WTC11 (cell line): ENCODE measurements at regions not wholly inside any gene's neighbourhood (a gene's known extent, or its start where the extent isn't known, plus 50 kb on each side); places are given as distances from the start of the nearest gene placed in this dataset.

Source experiments
- ATAC-seq: fragments of 200-7000 bp; cut with Tn5 transposase; 2 replicates; pipeline ENCODE4 v1.10.0; 2021; ENCODE audit warnings: mild to moderate bottlenecking, moderate library complexity
- CTCF ChIA-PET: fragments of 300-600 bp; sonication (Branson Sonifier 250); formaldehyde crosslinking; loops from one replicate; lab custom pipeline; 2021; ENCODE audit warnings: antibody characterized with exemption; lab: Charles Lee
- POLR2A ChIA-PET: fragments of 350-600 bp; sonication (Branson Sonifier 250); formaldehyde crosslinking; loops from one replicate; lab custom pipeline; 2021; ENCODE audit warnings: antibody characterized with exemption; lab: Charles Lee
- DNase-seq: peaks from one replicate; pipeline ENCODE4 v3.0.0; 2021; ENCODE audit warnings: low spot score
- H3K27ac Mint-ChIP-seq: 2 replicates; pipeline ENCODE4 v1.8.0; 2021; ENCODE audit warnings: mixed read lengths
- H3K27me3 Mint-ChIP-seq: 2 replicates; pipeline ENCODE4 v1.8.0; 2021; ENCODE audit warnings: low read depth, mild to moderate bottlenecking, moderate library complexity, mixed read lengths
- H3K36me3 Mint-ChIP-seq: 2 replicates; pipeline ENCODE4 v1.8.0; 2021; ENCODE audit warnings: mixed read lengths
- H3K4me1 Mint-ChIP-seq: 2 replicates; pipeline ENCODE4 v1.8.0; 2022; ENCODE audit warnings: mixed read lengths
- H3K4me3 Mint-ChIP-seq: 2 replicates; pipeline ENCODE4 v1.8.0; 2021; ENCODE audit warnings: mild to moderate bottlenecking, moderate library complexity, mixed read lengths
- H3K9me3 Mint-ChIP-seq: 2 replicates; pipeline ENCODE4 v1.8.0; 2021; ENCODE audit warnings: mixed read lengths
- ATF6 ChIP-seq: sonication (generic); formaldehyde crosslinking; IDR thresholded peaks from 2 replicates; pipeline ENCODE4 v1.8.1; 2023; ENCODE audit warnings: mild to moderate bottlenecking, missing genetic modification reagents
- CBFB ChIP-seq: sonication (generic); formaldehyde crosslinking; IDR thresholded peaks from 2 replicates; pipeline ENCODE4 v1.8.1; 2022; ENCODE audit warnings: mild to moderate bottlenecking, low read depth, missing genetic modification reagents
- E2F5 ChIP-seq: sonication (generic); formaldehyde crosslinking; IDR thresholded peaks from 2 replicates; pipeline ENCODE4 v1.8.1; 2022; ENCODE audit warnings: mild to moderate bottlenecking, moderate library complexity, missing genetic modification reagents
- FOXK1 ChIP-seq: sonication (generic); formaldehyde crosslinking; IDR thresholded peaks from 2 replicates; pipeline ENCODE4 v1.8.0; 2022; ENCODE audit warnings: mild to moderate bottlenecking, moderate library complexity, missing genetic modification reagents
- IRF1 ChIP-seq: sonication (generic); formaldehyde crosslinking; IDR thresholded peaks from 2 replicates; pipeline ENCODE4 v1.8.0; 2023; ENCODE audit warnings: missing genetic modification reagents
- IRF2 ChIP-seq: sonication (generic); formaldehyde crosslinking; IDR thresholded peaks from 2 replicates; pipeline ENCODE4 v1.8.0; 2022; ENCODE audit warnings: low read depth, missing genetic modification reagents, borderline replicate concordance
- JAZF1 ChIP-seq: fragments of 250-450 bp; sonication (Bioruptor Pico); IDR thresholded peaks from 2 replicates; pipeline ENCODE4 v1.9.0; 2021; ENCODE audit warnings: moderate library complexity, mild to moderate bottlenecking, inconsistent platforms
- MXD4 ChIP-seq: fragments of 250-450 bp; sonication (Bioruptor Pico); IDR thresholded peaks from 2 replicates; pipeline ENCODE4 v1.8.0; 2021; ENCODE audit warnings: mild to moderate bottlenecking, moderate library complexity, borderline replicate concordance
- MYBL2 ChIP-seq: sonication (generic); formaldehyde crosslinking; IDR thresholded peaks from 2 replicates; pipeline ENCODE4 v1.8.1; 2023; ENCODE audit warnings: mild to moderate bottlenecking, moderate library complexity, missing genetic modification reagents
- NR3C1 ChIP-seq: sonication (generic); formaldehyde crosslinking; conservative IDR thresholded peaks from 2 replicates; pipeline ENCODE4 v1.8.1; 2023; ENCODE audit warnings: low read depth, mild to moderate bottlenecking, missing genetic modification reagents
- TEAD1 ChIP-seq: sonication (generic); formaldehyde crosslinking; IDR thresholded peaks from 2 replicates; pipeline ENCODE4 v1.8.0; 2022; ENCODE audit warnings: mild to moderate bottlenecking, missing genetic modification reagents
- TP53 ChIP-seq: sonication (generic); formaldehyde crosslinking; IDR thresholded peaks from 2 replicates; pipeline ENCODE4 v1.8.1; 2023; ENCODE audit warnings: mild to moderate bottlenecking, missing genetic modification reagents
- ZBTB21 ChIP-seq: sonication (generic); formaldehyde crosslinking; IDR thresholded peaks from 2 replicates; pipeline ENCODE4 v1.8.1; 2023; ENCODE audit warnings: mild to moderate bottlenecking, missing genetic modification reagents, borderline replicate concordance
- ZBTB43 ChIP-seq: sonication (generic); formaldehyde crosslinking; IDR thresholded peaks from 2 replicates; pipeline ENCODE4 v1.8.1; 2023; ENCODE audit warnings: mild to moderate bottlenecking, missing genetic modification reagents
- ZNF263 ChIP-seq: sonication (generic); formaldehyde crosslinking; IDR thresholded peaks from 2 replicates; pipeline ENCODE4 v1.8.1; 2022; ENCODE audit warnings: low read depth, mild to moderate bottlenecking, moderate library complexity, missing genetic modification reagents
- ZNF317 ChIP-seq: sonication (generic); formaldehyde crosslinking; IDR thresholded peaks from 2 replicates; pipeline ENCODE4 v1.8.1; 2023; ENCODE audit warnings: low read depth, mild to moderate bottlenecking, moderate library complexity, missing genetic modification reagents, borderline replicate concordance
- ZNF396 ChIP-seq: fragments of 250-450 bp; sonication (Bioruptor Pico); IDR thresholded peaks from 2 replicates; pipeline ENCODE4 v1.8.0; 2021; ENCODE audit warnings: mild to moderate bottlenecking, moderate library complexity, borderline replicate concordance
- ZNF416 ChIP-seq: fragments of 250-450 bp; sonication (Bioruptor Pico); IDR thresholded peaks from 2 replicates; pipeline ENCODE4 v1.9.0; 2021; ENCODE audit warnings: mild to moderate bottlenecking, inconsistent platforms
- ZNF532 ChIP-seq: fragments of 250-450 bp; sonication (Bioruptor Pico); IDR thresholded peaks from 2 replicates; pipeline ENCODE4 v1.9.0; 2021; ENCODE audit warnings: mild to moderate bottlenecking, borderline replicate concordance
- ZNF671 ChIP-seq: fragments of 250-450 bp; sonication (Bioruptor Pico); IDR thresholded peaks from 2 replicates; pipeline ENCODE4 v1.8.0; 2021; ENCODE audit warnings: mild to moderate bottlenecking

GRCh38 chr18:42281851-42282250 lies 326.8 kb downstream of the PIK3C3 start (continued):
- TF ChIP-seq ZNF532 (CRISPR knock-in tag) (no peak), FOXK1 (CRISPR knock-in tag) (no peak), MXD4 (CRISPR knock-in tag) (no peak)

GRCh38 chr18:42287047-42287446 lies 332.0 kb downstream of the PIK3C3 start:
- no peak for ATAC-seq
- no peak overlapping the region for H3K27ac Mint-ChIP-seq
- H3K4me1 Mint-ChIP-seq, result peaks cover 5% of the 10 kb centered on the region; the same call in 1 of the 2 replicates
- ChIA-PET POLR2A (interaction anchor here (0.6 kb wide), 1 partner anchor 1143 kb away, joined by 3 read pairs; no protein-coding TSS in a partner anchor), CTCF (no interaction called here)
- H3K4me3 Mint-ChIP-seq, result no peak overlapping the region
- DNase-seq, result no peak
- no peaks in the 10 kb centered on the region for H3K27me3 Mint-ChIP-seq
- no peaks in the 10 kb centered on the region for H3K36me3 Mint-ChIP-seq
- no peaks in the 10 kb centered on the region for H3K9me3 Mint-ChIP-seq
- no peak for TF ChIP-seq ZNF416 (CRISPR knock-in tag)
- TF ChIP-seq NR3C1, result no peak
- no peak for TF ChIP-seq E2F5 (CRISPR knock-in tag)
- TF ChIP-seq TEAD1 (CRISPR knock-in tag), result no peak
- no peak for TF ChIP-seq ZNF671 (CRISPR knock-in tag)
- TF ChIP-seq ZBTB21 (CRISPR knock-in tag), result no peak
- no peak for TF ChIP-seq ZBTB43 (CRISPR knock-in tag)
- TF ChIP-seq ATF6, result no peak
- no peak for TF ChIP-seq ZNF263 (CRISPR knock-in tag)
- no peak for TF ChIP-seq JAZF1 (CRISPR knock-in tag)

GRCh38 chr18:42288129-42288528 lies 333.1 kb downstream of the PIK3C3 start:
- Mint-ChIP-seq H3K4me3 (no peak overlapping the region), H3K36me3 (0 out of 2 replicates have a peak, but pooled peaks cover 3% of the 10 kb centered on the region), H3K4me1 (peaks cover 5% of the 10 kb centered on the region; the same call in 1 of the 2 replicates), H3K27me3 (no peaks in the 10 kb centered on the region), H3K9me3 (peaks cover 6% of the 10 kb centered on the region), H3K27ac (no peak overlapping the region)
- ATAC-seq, result no peak
- no peak for DNase-seq
- ChIA-PET POLR2A (no interaction called here), CTCF (no interaction called here)
- no peak for TF ChIP-seq ZNF396
- TF ChIP-seq IRF2 (CRISPR knock-in tag), result no peak
- no peak for TF ChIP-seq MYBL2 (CRISPR knock-in tag)
- TF ChIP-seq TP53 (CRISPR knock-in tag), result no peak
- no peak for TF ChIP-seq IRF1
- no peak for TF ChIP-seq CBFB
- no peak for TF ChIP-seq ZNF317 (CRISPR knock-in tag)
